Endothelial cell of umbilical vein (primary cell): ENCODE measurements at regions not wholly inside any gene's neighbourhood (a gene's known extent, or its start where the extent isn't known, plus 50 kb on each side); places are given as distances from the start of the nearest gene placed in this dataset.

Source experiments
- EZH2 ChIP-seq: IDR thresholded peaks from 2 replicates; pipeline ENCODE4 v1.6.1; 2012; ENCODE audit warnings: borderline replicate concordance, low read depth, mild to moderate bottlenecking, moderate library complexity, low read length, inconsistent platforms; ENCODE audit not compliant: severe bottlenecking
- JUN ChIP-seq: IDR thresholded peaks from 2 replicates; pipeline ENCODE4 v1.6.1; 2011; ENCODE audit warnings: borderline replicate concordance, low read depth; ENCODE audit not compliant: insufficient read length, insufficient read depth
- MYC ChIP-seq: IDR thresholded peaks from one replicate; pipeline ENCODE4 v1.6.1; 2011; ENCODE audit warnings: mild to moderate bottlenecking, low read depth, low read length
- POLR2A ChIP-seq: IDR thresholded peaks from 2 replicates; pipeline ENCODE4 v1.6.1; 2012; ENCODE audit warnings: low read depth, mild to moderate bottlenecking, control low read depth, low read length
- POLR2AphosphoS5 ChIP-seq: IDR thresholded peaks from 2 replicates; pipeline ENCODE4 v1.6.1; 2012; ENCODE audit warnings: low read depth, mild to moderate bottlenecking, control low read depth, low read length, moderate library complexity; ENCODE audit not compliant: insufficient read depth
- TF ChIP-seq, protein P1 (sequence below), 2 donors: IDR thresholded peaks; 1 replicate in 1 of 2; 2 replicates in 1 of 2; pipeline ENCODE4 v1.5.1; 2011; ENCODE audit warnings: low read length in 2 of 2, mild to moderate bottlenecking in 2 of 2, moderate library complexity in 2 of 2, control low read depth in 1 of 2, inconsistent platforms in 1 of 2, low read depth in 1 of 2; ENCODE audit not compliant: insufficient read depth in 1 of 2; ENCODE audit errors: extremely low read depth in 1 of 2

GRCh38 chr19:20416661-20417060 is 148.9 kb downstream of the ZNF737 start:
- TF ChIP-seq, protein P1, sequence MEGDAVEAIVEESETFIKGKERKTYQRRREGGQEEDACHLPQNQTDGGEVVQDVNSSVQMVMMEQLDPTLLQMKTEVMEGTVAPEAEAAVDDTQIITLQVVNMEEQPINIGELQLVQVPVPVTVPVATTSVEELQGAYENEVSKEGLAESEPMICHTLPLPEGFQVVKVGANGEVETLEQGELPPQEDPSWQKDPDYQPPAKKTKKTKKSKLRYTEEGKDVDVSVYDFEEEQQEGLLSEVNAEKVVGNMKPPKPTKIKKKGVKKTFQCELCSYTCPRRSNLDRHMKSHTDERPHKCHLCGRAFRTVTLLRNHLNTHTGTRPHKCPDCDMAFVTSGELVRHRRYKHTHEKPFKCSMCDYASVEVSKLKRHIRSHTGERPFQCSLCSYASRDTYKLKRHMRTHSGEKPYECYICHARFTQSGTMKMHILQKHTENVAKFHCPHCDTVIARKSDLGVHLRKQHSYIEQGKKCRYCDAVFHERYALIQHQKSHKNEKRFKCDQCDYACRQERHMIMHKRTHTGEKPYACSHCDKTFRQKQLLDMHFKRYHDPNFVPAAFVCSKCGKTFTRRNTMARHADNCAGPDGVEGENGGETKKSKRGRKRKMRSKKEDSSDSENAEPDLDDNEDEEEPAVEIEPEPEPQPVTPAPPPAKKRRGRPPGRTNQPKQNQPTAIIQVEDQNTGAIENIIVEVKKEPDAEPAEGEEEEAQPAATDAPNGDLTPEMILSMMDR (IDR thresholded peaks at IDR 0.05; ENCODE audit: extremely low read depth in 1 of 2, insufficient read depth in 1 of 2, low read depth in 1 of 2, low read length in 2 of 2), result no peak
- TF ChIP-seq JUN, result no peak
- TF ChIP-seq POLR2AphosphoS5, result no peak
- no peak for TF ChIP-seq POLR2A
- no peak for TF ChIP-seq MYC
- TF ChIP-seq EZH2, result no peak
